Mesendoderm (in vitro differentiated cells): ENCODE measurements at regions not wholly inside any gene's neighbourhood (a gene's known extent, or its start where the extent isn't known, plus 50 kb on each side); places are given as distances from the start of the nearest gene placed in this dataset.

Source experiments
- DNase-seq: peaks from one replicate; pipeline ENCODE4 v3.0.0; 2013
- H2AK5ac ChIP-seq: 2 replicates; pipeline ENCODE4 v1.6.1; 2013; ENCODE audit warnings: low read length, inconsistent platforms
- H2BK120ac ChIP-seq: 2 replicates; pipeline ENCODE4 v1.6.1; 2013; ENCODE audit warnings: low read depth, mild to moderate bottlenecking, low read length, moderate library complexity, mixed read lengths
- H2BK15ac ChIP-seq: replicated peaks from 2 replicates; pipeline ENCODE4 v1.6.1; 2013; ENCODE audit warnings: low read depth, mild to moderate bottlenecking, moderate library complexity
- H2BK5ac ChIP-seq: 2 replicates; pipeline ENCODE4 v1.6.1; 2013; ENCODE audit warnings: low read length, inconsistent platforms
- H3K18ac ChIP-seq: 2 replicates; pipeline ENCODE4 v1.6.1; 2013; ENCODE audit warnings: mild to moderate bottlenecking, low read length, mixed read lengths
- H3K23ac ChIP-seq: one replicate; pipeline ENCODE4 v1.6.1; 2013; ENCODE audit warnings: low read length
- H3K27ac ChIP-seq: 2 replicates; pipeline ENCODE4 v1.5.1; 2013; ENCODE audit warnings: low read depth, mild to moderate bottlenecking, inconsistent platforms, low read length, moderate library complexity
- H3K27me3 ChIP-seq: 2 replicates; pipeline ENCODE4 v1.6.1; 2013; ENCODE audit warnings: low read length, control low read depth, mild to moderate bottlenecking, inconsistent platforms; ENCODE audit not compliant: insufficient read depth, poor library complexity
- H3K36me3 ChIP-seq: 2 replicates; pipeline ENCODE4 v1.6.1; 2013; ENCODE audit warnings: low read length, inconsistent platforms; ENCODE audit not compliant: control insufficient read depth, insufficient read depth
- H3K4ac ChIP-seq: one replicate; pipeline ENCODE4 v1.6.1; 2013; ENCODE audit warnings: low read depth, mild to moderate bottlenecking, low read length, moderate library complexity
- H3K4me1 ChIP-seq: 2 replicates; pipeline ENCODE4 v1.6.1; 2013; ENCODE audit warnings: low read depth, low read length, inconsistent platforms; ENCODE audit not compliant: control insufficient read depth
- H3K4me2 ChIP-seq: 2 replicates; pipeline ENCODE4 v1.6.1; 2013; ENCODE audit warnings: low read length
- H3K4me3 ChIP-seq: 2 replicates; pipeline ENCODE4 v1.5.1; 2013; ENCODE audit warnings: mild to moderate bottlenecking, low read length
- H3K56ac ChIP-seq: one replicate; pipeline ENCODE4 v1.6.1; 2013; ENCODE audit warnings: low read length
- H3K79me1 ChIP-seq: 2 replicates; pipeline ENCODE4 v1.6.1; 2013; ENCODE audit warnings: low read length, inconsistent platforms
- H3K79me2 ChIP-seq: 2 replicates; pipeline ENCODE4 v1.6.1; 2013; ENCODE audit warnings: mild to moderate bottlenecking, low read length; ENCODE audit not compliant: control insufficient read depth, insufficient read depth
- H3K9ac ChIP-seq: 2 replicates; pipeline ENCODE4 v1.6.1; 2013; ENCODE audit warnings: low read length, inconsistent platforms
- H4K5ac ChIP-seq: one replicate; pipeline ENCODE4 v1.6.1; 2013; ENCODE audit warnings: low read length
- H4K8ac ChIP-seq: one replicate; pipeline ENCODE4 v1.6.1; 2013; ENCODE audit warnings: low read depth, mild to moderate bottlenecking, control low read depth, low read length, moderate library complexity
- WGBS: extraction: QIAGEN DNeasy Blood & Tissue Kit; methylation state at CpG from one replicate; pipeline ENCODE4 v1.1.7; 2013; ENCODE audit warnings: low lambda C conversion rate, missing lambda C conversion rate; ENCODE audit not compliant: insufficient coverage; ENCODE audit errors: extremely low coverage; 5-methylcytosine and 5-hydroxymethylcytosine counted together

- Histone ChIP-seq H4K5ac (no peak overlapping the region), H3K27ac (no peak overlapping the region), H3K79me1 (no peaks in the 10 kb centered on the region), H3K23ac (no peak overlapping the region), H3K4ac (no peak overlapping the region), H3K9ac (no peak overlapping the region), H2BK5ac (no peak overlapping the region), H2AK5ac (no peak overlapping the region), H2BK15ac (no peak overlapping the region), H4K8ac (no peak overlapping the region), H3K27me3 (no peaks in the 10 kb centered on the region), H2BK120ac (no peak overlapping the region), H3K56ac (no peak overlapping the region), H3K79me2 (no peaks in the 10 kb centered on the region), H3K4me2 (no peak overlapping the region), H3K18ac (no peak overlapping the region), H3K36me3 (no peaks in the 10 kb centered on the region), H3K4me1 (no peaks in the 10 kb centered on the region), H3K4me3 (no peak overlapping the region)
- no CpG with 5 or more reads among the region's 4 CpGs for WGBS
- no peak for DNase-seq
Measured at GRCh38 chr13:85249151-85249550, 550.1 kb downstream of the SLITRK6 start.

- H3K36me3 ChIP-seq, result no peaks in the 10 kb centered on the region
- no peak overlapping the region for H3K9ac ChIP-seq
- H3K79me1 ChIP-seq, result no peaks in the 10 kb centered on the region
- no peak overlapping the region for H2BK15ac ChIP-seq
- no peak overlapping the region for H2AK5ac ChIP-seq
- no peak overlapping the region for H3K4me3 ChIP-seq
- no peak overlapping the region for H2BK120ac ChIP-seq
- H3K27ac ChIP-seq, result no peak overlapping the region
- no peak overlapping the region for H3K4ac ChIP-seq
- WGBS, result no CpG with 5 or more reads among the region's 3 CpGs
- no peak for DNase-seq
- H4K8ac ChIP-seq, result no peak overlapping the region
- no peak overlapping the region for H2BK5ac ChIP-seq
- H4K5ac ChIP-seq, result no peak overlapping the region
- no peak overlapping the region for H3K56ac ChIP-seq
- no peak overlapping the region for H3K23ac ChIP-seq
- H3K79me2 ChIP-seq, result no peaks in the 10 kb centered on the region
- no peaks in the 10 kb centered on the region for H3K4me1 ChIP-seq
- H3K27me3 ChIP-seq, result no peaks in the 10 kb centered on the region
- no peak overlapping the region for H3K18ac ChIP-seq
- H3K4me2 ChIP-seq, result no peak overlapping the region
Measured at GRCh38 chr13:85247780-85248179, 551.4 kb downstream of the SLITRK6 start.

GRCh38 chr13:85243831-85244230 lies 555.4 kb downstream of the SLITRK6 start:
- Histone ChIP-seq H3K18ac (no peak overlapping the region), H2AK5ac (no peak overlapping the region), H3K36me3 (no peaks in the 10 kb centered on the region), H2BK120ac (no peak overlapping the region), H3K4me1 (no peaks in the 10 kb centered on the region), H2BK5ac (no peak overlapping the region), H3K27me3 (no peaks in the 10 kb centered on the region), H3K4ac (no peak overlapping the region), H3K9ac (no peak overlapping the region), H3K4me3 (no peak overlapping the region), H4K5ac (no peak overlapping the region), H3K79me2 (no peaks in the 10 kb centered on the region), H2BK15ac (no peak overlapping the region), H3K27ac (no peak overlapping the region), H3K79me1 (no peaks in the 10 kb centered on the region), H3K56ac (no peak overlapping the region), H4K8ac (no peak overlapping the region), H3K4me2 (no peak overlapping the region), H3K23ac (no peak overlapping the region)
- 100% methylated on average over 1 of the region's 2 CpGs for WGBS
- no peak for DNase-seq

DNA sequence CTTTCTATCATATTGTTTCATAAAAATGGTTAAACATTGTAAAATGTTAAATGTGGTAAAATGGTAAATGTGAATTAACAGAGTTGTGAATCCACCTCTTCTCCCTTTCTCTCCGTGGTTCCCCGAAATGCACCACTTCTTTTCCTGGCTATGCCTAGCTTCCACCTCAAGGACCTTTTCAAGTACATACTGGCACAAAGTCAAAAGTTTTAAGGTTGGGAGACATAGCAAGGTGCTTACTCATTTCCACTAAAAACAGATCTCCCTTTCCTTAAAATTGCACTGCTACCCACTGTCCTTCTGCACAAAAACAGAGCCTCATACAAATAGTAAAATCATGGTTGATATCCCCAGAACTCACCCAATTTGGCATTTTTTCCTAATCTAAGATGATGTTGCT lies 558.2 kb downstream of the SLITRK6 start:
- Histone ChIP-seq H3K36me3 (no peaks in the 10 kb centered on the region), H3K4ac (no peak overlapping the region), H3K56ac (no peak overlapping the region), H4K5ac (no peak overlapping the region), H3K18ac (peak overlapping the region; percentile 51), H3K79me1 (no peaks in the 10 kb centered on the region), H3K4me3 (no peak overlapping the region), H2AK5ac (no peak overlapping the region), H3K4me2 (no peak overlapping the region), H3K79me2 (no peaks in the 10 kb centered on the region), H4K8ac (no peak overlapping the region), H2BK5ac (no peak overlapping the region), H3K4me1 (no peaks in the 10 kb centered on the region), H2BK120ac (no peak overlapping the region), H3K23ac (no peak overlapping the region), H2BK15ac (no peak overlapping the region), H3K27ac (no peak overlapping the region), H3K9ac (no peak overlapping the region), H3K27me3 (no peaks in the 10 kb centered on the region)
- DNase-seq, result no peak
- no CpG with 5 or more reads among the region's 2 CpGs for WGBS

DNA sequence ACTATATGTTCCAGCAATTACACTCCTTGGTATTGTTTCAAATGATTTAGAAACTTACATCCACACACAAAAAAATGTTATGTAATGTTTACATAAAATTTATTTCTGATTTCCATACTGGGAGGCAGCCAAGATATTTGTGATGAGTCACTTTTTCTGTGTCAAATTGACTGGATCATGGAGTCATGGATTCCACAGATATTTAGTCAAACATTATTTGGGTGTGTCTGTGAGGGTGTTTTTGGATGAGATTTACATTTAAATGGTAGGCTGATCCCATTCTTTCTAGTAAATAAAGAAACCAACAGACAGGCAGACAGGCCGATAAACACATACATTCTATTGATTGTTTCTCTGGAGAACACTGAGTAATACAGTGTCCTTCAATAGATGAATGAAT lies 562.8 kb downstream of the SLITRK6 start:
- Histone ChIP-seq H3K4me3 (no peak overlapping the region), H4K5ac (no peak overlapping the region), H2BK120ac (no peak overlapping the region), H2AK5ac (no peak overlapping the region), H3K23ac (no peak overlapping the region), H4K8ac (no peak overlapping the region), H3K4me2 (no peak overlapping the region), H3K18ac (no peak overlapping the region), H3K4ac (no peak overlapping the region), H3K27ac (no peak overlapping the region), H3K9ac (no peak overlapping the region), H3K36me3 (no peaks in the 10 kb centered on the region), H3K79me2 (no peaks in the 10 kb centered on the region), H3K27me3 (no peaks in the 10 kb centered on the region), H2BK5ac (no peak overlapping the region), H3K4me1 (no peaks in the 10 kb centered on the region), H2BK15ac (no peak overlapping the region), H3K56ac (no peak overlapping the region), H3K79me1 (no peaks in the 10 kb centered on the region)
- no peak for DNase-seq
- no CpG with 5 or more reads among the region's 1 CpG for WGBS

- Histone ChIP-seq H3K79me1 (no peaks in the 10 kb centered on the region), H2BK5ac (no peak overlapping the region), H3K36me3 (no peaks in the 10 kb centered on the region), H3K4me3 (no peak overlapping the region), H3K27ac (no peak overlapping the region), H2AK5ac (no peak overlapping the region), H3K4me2 (no peak overlapping the region), H2BK15ac (no peak overlapping the region), H3K56ac (no peak overlapping the region), H2BK120ac (no peak overlapping the region), H3K4ac (no peak overlapping the region), H4K5ac (no peak overlapping the region), H3K79me2 (no peaks in the 10 kb centered on the region), H3K4me1 (no peaks in the 10 kb centered on the region), H3K27me3 (no peaks in the 10 kb centered on the region), H3K23ac (no peak overlapping the region), H4K8ac (no peak overlapping the region), H3K9ac (no peak overlapping the region), H3K18ac (no peak overlapping the region)
- DNase-seq, result no peak
- no CpG with 5 or more reads among the region's 4 CpGs for WGBS
Measured at GRCh38 chr13:85230691-85231093, 568.5 kb downstream of the SLITRK6 start.
